ENCODE measurements at regions not wholly inside any gene's neighbourhood (a gene's known extent, or its start where the extent isn't known, plus 50 kb on each side); places are given as distances from the start of the nearest gene placed in this dataset.

DNA sequence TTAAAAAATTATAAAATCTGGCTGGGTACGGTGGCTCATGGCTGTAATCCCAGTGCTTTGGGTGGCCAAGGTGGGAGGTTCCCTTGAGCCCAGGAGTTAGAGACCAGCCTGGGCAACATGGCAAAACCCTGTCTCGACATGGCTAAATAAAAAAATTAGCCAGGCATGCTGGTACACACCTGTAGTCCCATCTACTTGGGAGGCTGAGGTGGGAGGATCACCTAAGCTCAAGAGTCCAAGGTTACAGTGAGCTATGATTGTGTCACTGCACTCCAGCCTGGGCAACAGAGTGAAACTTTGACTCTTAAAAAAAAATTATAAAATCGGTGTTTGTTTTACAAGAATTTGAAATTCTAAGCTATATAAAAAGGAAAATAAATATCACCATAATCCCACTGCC, 141.8 kb downstream of the SLC38A6 start:
- TF ChIP-seq, protein P1, sequence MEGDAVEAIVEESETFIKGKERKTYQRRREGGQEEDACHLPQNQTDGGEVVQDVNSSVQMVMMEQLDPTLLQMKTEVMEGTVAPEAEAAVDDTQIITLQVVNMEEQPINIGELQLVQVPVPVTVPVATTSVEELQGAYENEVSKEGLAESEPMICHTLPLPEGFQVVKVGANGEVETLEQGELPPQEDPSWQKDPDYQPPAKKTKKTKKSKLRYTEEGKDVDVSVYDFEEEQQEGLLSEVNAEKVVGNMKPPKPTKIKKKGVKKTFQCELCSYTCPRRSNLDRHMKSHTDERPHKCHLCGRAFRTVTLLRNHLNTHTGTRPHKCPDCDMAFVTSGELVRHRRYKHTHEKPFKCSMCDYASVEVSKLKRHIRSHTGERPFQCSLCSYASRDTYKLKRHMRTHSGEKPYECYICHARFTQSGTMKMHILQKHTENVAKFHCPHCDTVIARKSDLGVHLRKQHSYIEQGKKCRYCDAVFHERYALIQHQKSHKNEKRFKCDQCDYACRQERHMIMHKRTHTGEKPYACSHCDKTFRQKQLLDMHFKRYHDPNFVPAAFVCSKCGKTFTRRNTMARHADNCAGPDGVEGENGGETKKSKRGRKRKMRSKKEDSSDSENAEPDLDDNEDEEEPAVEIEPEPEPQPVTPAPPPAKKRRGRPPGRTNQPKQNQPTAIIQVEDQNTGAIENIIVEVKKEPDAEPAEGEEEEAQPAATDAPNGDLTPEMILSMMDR (IDR thresholded peaks at IDR 0.05): no peak
- no peak for TF ChIP-seq POLR2A (IDR thresholded peaks at IDR 0.05)
